ENCODE measurements at regions not wholly inside any gene's neighbourhood (a gene's known extent, or its start where the extent isn't known, plus 50 kb on each side); places are given as distances from the start of the nearest gene placed in this dataset.

- H2AFZ ChIP-seq (ENCODE audit: low read length): no peak overlapping the region
- ChIA-PET CTCF (ENCODE audit: partially characterized antibody) (no interaction called here), POLR2A (ENCODE audit: partially characterized antibody) (interaction anchor here (0.7 to 0.9 kb wide), 2 partner anchors 20 to 149 kb away, joined by 3 read pairs; no protein-coding TSS in a partner anchor)
- no peaks in the 10 kb centered on the region for H3K79me2 ChIP-seq (ENCODE audit: control insufficient read depth in 1 of 2, insufficient read depth in 2 of 2, low read length in 2 of 2)
- no peak overlapping the region for H4K8ac ChIP-seq (ENCODE audit: extremely low read depth, insufficient read depth, low read length)
- no peak overlapping the region for H3K14ac ChIP-seq (ENCODE audit: insufficient read length)
- no peaks in the 10 kb centered on the region for H4K20me1 ChIP-seq (replicated peaks in 1 of 2; ENCODE audit: control insufficient read depth in 1 of 2, insufficient read depth in 2 of 2, low read length in 2 of 2)
- no peaks in the 10 kb centered on the region; a peak in 2 of 7 replicates for H3K27me3 ChIP-seq (replicated peaks in 1 of 4; ENCODE audit: control insufficient read depth in 3 of 4, extremely low read depth in 1 of 4, insufficient read depth in 3 of 4, low read length in 3 of 4)
- no peaks in the 10 kb centered on the region for H3K9me3 ChIP-seq (ENCODE audit: insufficient read depth in 2 of 2, low read depth in 1 of 2, low read length in 1 of 2)
- no peak overlapping the region for H3K23ac ChIP-seq (ENCODE audit: insufficient read length)
- H2BK12ac ChIP-seq (ENCODE audit: low read depth, low read length): no peak overlapping the region
- H2BK20ac ChIP-seq (ENCODE audit: low read length): no peak overlapping the region
- H3K56ac ChIP-seq (replicated peaks; ENCODE audit: insufficient read length, low read depth, low read length): no peak overlapping the region
- no peak overlapping the region for H2BK120ac ChIP-seq (replicated peaks; ENCODE audit: low read depth, low read length)
- no peaks in the 10 kb centered on the region for H3K4me1 ChIP-seq (replicated peaks in 1 of 4; ENCODE audit: control insufficient read depth in 3 of 4, insufficient read depth in 4 of 4, low read length in 3 of 4)
- H2BK15ac ChIP-seq (ENCODE audit: low read length): no peak overlapping the region
- no peak overlapping the region for H4K5ac ChIP-seq (ENCODE audit: insufficient read length, low read depth, low read length)
- no peaks in the 10 kb centered on the region for H3K36me3 ChIP-seq (ENCODE audit: control insufficient read depth in 2 of 4, insufficient read depth in 4 of 4, low read length in 3 of 4)
- H3K27ac ChIP-seq (ENCODE audit: low read depth, low read length): no peak overlapping the region
- WGBS, 2 experiments (ENCODE audit: extremely low coverage in 1 of 2, insufficient coverage in 1 of 2, insufficient read length in 1 of 2, insufficient replicate concordance in 2 of 2, low coverage in 1 of 2, low lambda C conversion rate in 2 of 2, missing lambda C conversion rate in 1 of 2): 95% methylated on average over 13 of the region's 14 CpGs; no CpG with 5 or more reads in 1 of the 2 experiments
- H2BK5ac ChIP-seq (ENCODE audit: low read depth, low read length): no peak overlapping the region
- no peaks in the 10 kb centered on the region for H3K79me1 ChIP-seq (ENCODE audit: low read depth, low read length)
- no peaks in the 10 kb centered on the region for H3K23me2 ChIP-seq (ENCODE audit: low read depth, low read length)
- H3K4me3 ChIP-seq (ENCODE audit: extremely low read depth in 1 of 4, insufficient read depth in 2 of 4, low read depth in 3 of 4, low read length in 4 of 4): no peak overlapping the region
- no peak overlapping the region for H3K4me2 ChIP-seq (ENCODE audit: insufficient read depth in 1 of 2, low read depth in 2 of 2, low read length in 2 of 2)
- no peak overlapping the region for H4K91ac ChIP-seq (replicated peaks; ENCODE audit: insufficient read length, low read length)
- no peak overlapping the region for H3K18ac ChIP-seq (ENCODE audit: extremely low read depth, low read length)
- FAIRE-seq: no peak
- DNase-seq (ENCODE audit: low read depth in 1 of 2, low spot score in 2 of 2): no peak
- no peak overlapping the region for H2AK5ac ChIP-seq (ENCODE audit: low read depth, low read length)
- no peak overlapping the region for H3K9ac ChIP-seq (replicated peaks in 1 of 4; ENCODE audit: extremely low read depth in 1 of 4, low read depth in 3 of 4, low read length in 3 of 4)
- H3K4ac ChIP-seq (replicated peaks; ENCODE audit: insufficient read length, low read depth, low read length): no peak overlapping the region
- no peak for TF ChIP-seq TEAD4 (IDR thresholded peaks at IDR 0.05; ENCODE audit: low read depth, low read length)
- no peak for TF ChIP-seq CTCF (IDR thresholded peaks at IDR 0.05; ENCODE audit: control extremely low read depth in 1 of 3, insufficient read depth in 1 of 3, low read depth in 1 of 3, low read length in 3 of 3)
- TF ChIP-seq SIN3A (conservative IDR thresholded peaks at IDR 0.05 in 1 of 2, IDR thresholded peaks at IDR 0.05 in 1 of 2; ENCODE audit: low read depth in 1 of 2, low read length in 2 of 2): no peak
- no peak for TF ChIP-seq CEBPB (IDR thresholded peaks at IDR 0.05; ENCODE audit: low read depth, low read length)
- TF ChIP-seq RAD21 (IDR thresholded peaks at IDR 0.05 in 1 of 2, conservative IDR thresholded peaks at IDR 0.05 in 1 of 2; ENCODE audit: low read depth in 2 of 2, low read length in 2 of 2): no peak
- TF ChIP-seq CREB1 (IDR thresholded peaks at IDR 0.05): no peak
- TF ChIP-seq USF2 (IDR thresholded peaks at IDR 0.05; ENCODE audit: low read length): no peak
- TF ChIP-seq CBX5 (IDR thresholded peaks at IDR 0.05; ENCODE audit: low read depth, low read length): no peak
- TF ChIP-seq YY1 (IDR thresholded peaks at IDR 0.05; ENCODE audit: low read depth, low read length): no peak
Observed at GRCh38 chr2:5842326-5842725, 150.1 kb downstream of the SOX11 start.

Data from H1 (cell line).